ENCODE measurements at regions not wholly inside any gene's neighbourhood (a gene's known extent, or its start where the extent isn't known, plus 50 kb on each side); places are given as distances from the start of the nearest gene placed in this dataset.

DNA sequence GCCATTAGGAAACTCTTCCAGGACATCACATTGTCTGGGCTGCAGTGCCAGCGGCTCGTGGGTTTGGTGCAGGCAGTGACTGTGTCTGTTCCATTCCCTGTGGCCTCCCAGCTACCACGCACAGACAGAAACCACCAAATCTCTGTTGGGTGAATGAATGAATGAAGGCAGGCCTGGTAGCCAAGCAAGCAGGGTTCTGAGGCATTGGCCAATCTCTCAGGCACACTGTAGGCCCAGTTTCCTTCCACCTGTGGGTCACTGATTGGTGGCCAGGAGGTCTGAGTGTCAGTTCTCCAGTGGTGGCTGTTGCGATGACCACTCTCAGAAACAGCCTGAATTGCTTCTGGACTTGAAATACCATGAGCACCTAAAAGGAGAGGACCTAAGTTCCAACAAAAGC, 59.4 kb upstream of the CTBP2 start:
- Histone ChIP-seq H3K27me3 (ENCODE audit: control insufficient read depth, insufficient read depth, low read length) (no peaks in the 10 kb centered on the region), H3K4me1 (ENCODE audit: control insufficient read depth, insufficient read depth, low read length) (peaks cover 5% of the 10 kb centered on the region; the same call in 1 of the 2 replicates), H3K36me3 (ENCODE audit: control insufficient read depth, insufficient read depth, low read length) (no peaks in the 10 kb centered on the region), H3K4me3 (ENCODE audit: low read depth, low read length) (no peak overlapping the region), H3K27ac (ENCODE audit: low read depth, low read length) (no peak overlapping the region), H3K9ac (ENCODE audit: low read length) (no peak overlapping the region), H3K9me3 (ENCODE audit: control insufficient read depth, insufficient read depth, low read depth, low read length) (no peaks in the 10 kb centered on the region)

DNA sequence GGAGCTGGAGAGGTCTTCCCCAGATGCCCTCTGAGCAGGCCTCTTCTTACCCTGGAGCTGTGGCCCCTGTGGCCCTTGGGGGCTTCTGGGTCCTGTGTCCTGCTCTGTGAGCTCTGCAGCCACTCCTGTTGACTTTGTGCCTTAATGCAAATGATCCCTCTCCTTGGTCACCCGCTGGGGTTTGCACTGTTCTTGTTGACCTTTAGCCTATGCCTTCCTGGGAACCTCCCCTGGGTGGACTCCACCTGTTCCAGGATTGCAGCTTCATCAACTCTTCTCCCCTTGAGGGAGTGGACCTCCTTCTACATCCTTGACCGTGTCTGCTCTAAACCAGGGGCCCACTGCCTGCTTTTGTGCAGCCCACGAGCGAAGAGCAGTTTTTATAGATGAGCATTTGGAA, 58.6 kb upstream of the CTBP2 start:
- Histone ChIP-seq H3K27me3 (ENCODE audit: control insufficient read depth, insufficient read depth, low read length) (no peaks in the 10 kb centered on the region), H3K4me1 (ENCODE audit: control insufficient read depth, insufficient read depth, low read length) (peaks cover 5% of the 10 kb centered on the region; the same call in 1 of the 2 replicates), H3K9ac (ENCODE audit: low read length) (no peak overlapping the region), H3K36me3 (ENCODE audit: control insufficient read depth, insufficient read depth, low read length) (no peaks in the 10 kb centered on the region), H3K27ac (ENCODE audit: low read depth, low read length) (no peak overlapping the region), H3K9me3 (ENCODE audit: control insufficient read depth, insufficient read depth, low read depth, low read length) (0 out of 2 replicates have a peak, but pooled peaks cover 2% of the 10 kb centered on the region), H3K4me3 (ENCODE audit: low read depth, low read length) (no peak overlapping the region)

DNA sequence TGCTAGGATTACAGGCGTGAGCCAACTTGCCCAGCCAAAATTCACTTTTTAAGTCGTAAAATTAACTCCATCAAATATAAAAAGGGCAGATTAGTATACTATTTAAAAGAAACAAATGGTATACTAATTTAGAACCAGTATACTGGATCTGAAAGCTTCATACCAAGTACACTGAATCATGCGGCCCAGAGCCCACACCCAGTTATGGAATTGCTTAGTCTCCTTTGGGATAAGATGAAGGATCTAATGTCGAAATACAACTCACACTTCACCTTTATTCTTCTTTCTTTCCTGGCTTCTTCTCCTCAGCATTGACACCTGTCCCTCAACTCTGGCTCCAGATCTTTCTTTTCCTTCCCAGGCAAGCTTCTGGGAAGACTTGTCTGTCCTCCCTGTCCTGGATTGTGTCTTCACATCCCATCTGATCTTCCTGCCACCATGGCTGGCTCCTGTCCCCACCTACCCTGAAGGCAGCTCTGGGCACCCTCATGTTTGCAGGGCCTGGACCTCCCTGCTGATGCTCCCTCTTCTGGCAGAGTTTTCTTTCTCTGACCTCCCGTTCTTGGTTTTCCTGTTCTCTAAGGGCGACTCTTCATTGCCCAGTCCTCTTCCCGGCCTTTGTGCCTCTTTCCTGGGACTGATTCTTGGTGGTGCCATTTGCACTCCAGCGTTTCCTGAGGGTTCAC, 57.8 kb upstream of the CTBP2 start:
- Histone ChIP-seq H3K4me1 (ENCODE audit: control insufficient read depth, insufficient read depth, low read length) (peaks cover 5% of the 10 kb centered on the region; the same call in 1 of the 2 replicates), H3K9ac (ENCODE audit: low read length) (no peak overlapping the region), H3K9me3 (ENCODE audit: control insufficient read depth, insufficient read depth, low read depth, low read length) (0 out of 2 replicates have a peak, but pooled peaks cover 2% of the 10 kb centered on the region), H3K27me3 (ENCODE audit: control insufficient read depth, insufficient read depth, low read length) (no peaks in the 10 kb centered on the region), H3K27ac (ENCODE audit: low read depth, low read length) (no peak overlapping the region), H3K4me3 (ENCODE audit: low read depth, low read length) (no peak overlapping the region), H3K36me3 (ENCODE audit: control insufficient read depth, insufficient read depth, low read length) (no peaks in the 10 kb centered on the region)

DNA sequence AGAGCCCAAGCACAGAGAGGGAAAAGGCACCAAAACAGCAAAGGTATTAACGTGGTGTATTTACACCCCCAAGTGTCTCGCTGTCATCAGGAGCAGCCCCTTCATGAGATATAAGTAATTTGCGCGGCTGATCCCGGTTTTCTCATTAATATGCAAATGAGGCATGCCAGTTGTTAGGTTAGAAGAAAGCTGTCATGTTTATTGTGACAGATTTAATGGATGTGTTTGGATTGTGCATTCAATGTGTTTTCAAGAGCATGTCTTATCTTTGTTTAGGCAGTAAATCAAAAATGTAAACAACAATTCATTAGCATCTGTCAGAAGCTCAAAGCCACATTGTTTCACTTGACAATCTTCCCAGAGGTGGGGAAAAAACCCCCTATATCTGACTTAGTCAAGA, 56.5 kb upstream of the CTBP2 start:
- H3K27ac ChIP-seq (ENCODE audit: low read depth, low read length): no peak overlapping the region
- H3K4me3 ChIP-seq (ENCODE audit: low read depth, low read length): no peak overlapping the region
- H3K9ac ChIP-seq (ENCODE audit: low read length): no peak overlapping the region
- no peaks in the 10 kb centered on the region for H3K36me3 ChIP-seq (ENCODE audit: control insufficient read depth, insufficient read depth, low read length)
- no peaks in the 10 kb centered on the region for H3K4me1 ChIP-seq (ENCODE audit: control insufficient read depth, insufficient read depth, low read length)
- H3K27me3 ChIP-seq (ENCODE audit: control insufficient read depth, insufficient read depth, low read length): no peaks in the 10 kb centered on the region
- 0 out of 2 replicates have a peak, but pooled peaks cover 2% of the 10 kb centered on the region for H3K9me3 ChIP-seq (ENCODE audit: control insufficient read depth, insufficient read depth, low read depth, low read length)

DNA sequence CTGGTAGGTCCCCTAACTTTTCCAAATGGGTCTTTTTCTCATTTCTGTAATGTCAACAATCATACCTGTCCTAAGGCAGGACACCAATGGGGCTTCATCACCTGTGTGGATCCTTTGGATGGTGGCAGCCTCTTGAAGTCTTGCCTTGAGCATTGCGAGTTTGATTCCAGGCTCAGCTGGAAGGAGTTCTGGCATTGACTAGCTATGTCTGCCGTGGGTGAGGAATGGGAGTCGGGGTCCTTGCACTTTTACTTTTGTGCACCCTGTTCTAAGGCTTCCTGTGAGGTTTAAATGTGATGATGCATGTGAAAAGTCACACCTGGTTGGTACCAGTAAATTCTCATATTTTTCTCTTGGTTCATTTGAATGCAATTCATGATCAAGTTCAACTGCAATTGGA, 55.9 kb upstream of the CTBP2 start:
- H3K9ac ChIP-seq (ENCODE audit: low read length): no peak overlapping the region
- H3K4me3 ChIP-seq (ENCODE audit: low read depth, low read length): no peak overlapping the region
- H3K9me3 ChIP-seq (ENCODE audit: control insufficient read depth, insufficient read depth, low read depth, low read length): 0 out of 2 replicates have a peak, but pooled peaks cover 2% of the 10 kb centered on the region
- H3K36me3 ChIP-seq (ENCODE audit: control insufficient read depth, insufficient read depth, low read length): no peaks in the 10 kb centered on the region
- H3K4me1 ChIP-seq (ENCODE audit: control insufficient read depth, insufficient read depth, low read length): no peaks in the 10 kb centered on the region
- no peak overlapping the region for H3K27ac ChIP-seq (ENCODE audit: low read depth, low read length)
- no peaks in the 10 kb centered on the region for H3K27me3 ChIP-seq (ENCODE audit: control insufficient read depth, insufficient read depth, low read length)

DNA sequence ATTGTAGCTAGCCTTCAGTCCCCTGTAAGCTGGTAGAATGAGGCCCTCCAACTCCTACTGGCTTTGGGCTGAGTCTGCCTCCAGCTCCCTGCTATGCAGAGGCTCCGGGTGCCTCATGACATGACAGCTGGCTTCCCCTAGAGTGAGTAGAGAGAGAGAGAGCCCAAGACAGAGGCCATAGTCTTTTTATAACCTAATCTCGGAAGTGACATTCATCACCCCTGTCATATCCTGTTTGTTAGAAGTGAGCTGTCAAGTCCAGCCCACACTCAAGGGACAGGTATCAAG, 53.9 kb upstream of the CTBP2 start:
- Histone ChIP-seq H3K4me1 (ENCODE audit: control insufficient read depth, insufficient read depth, low read length) (no peaks in the 10 kb centered on the region), H3K36me3 (ENCODE audit: control insufficient read depth, insufficient read depth, low read length) (no peaks in the 10 kb centered on the region), H3K27ac (ENCODE audit: low read depth, low read length) (no peak overlapping the region), H3K4me3 (ENCODE audit: low read depth, low read length) (no peak overlapping the region), H3K9ac (ENCODE audit: low read length) (no peak overlapping the region), H3K27me3 (ENCODE audit: control insufficient read depth, insufficient read depth, low read length) (no peaks in the 10 kb centered on the region), H3K9me3 (ENCODE audit: control insufficient read depth, insufficient read depth, low read depth, low read length) (0 out of 2 replicates have a peak, but pooled peaks cover 2% of the 10 kb centered on the region)

DNA sequence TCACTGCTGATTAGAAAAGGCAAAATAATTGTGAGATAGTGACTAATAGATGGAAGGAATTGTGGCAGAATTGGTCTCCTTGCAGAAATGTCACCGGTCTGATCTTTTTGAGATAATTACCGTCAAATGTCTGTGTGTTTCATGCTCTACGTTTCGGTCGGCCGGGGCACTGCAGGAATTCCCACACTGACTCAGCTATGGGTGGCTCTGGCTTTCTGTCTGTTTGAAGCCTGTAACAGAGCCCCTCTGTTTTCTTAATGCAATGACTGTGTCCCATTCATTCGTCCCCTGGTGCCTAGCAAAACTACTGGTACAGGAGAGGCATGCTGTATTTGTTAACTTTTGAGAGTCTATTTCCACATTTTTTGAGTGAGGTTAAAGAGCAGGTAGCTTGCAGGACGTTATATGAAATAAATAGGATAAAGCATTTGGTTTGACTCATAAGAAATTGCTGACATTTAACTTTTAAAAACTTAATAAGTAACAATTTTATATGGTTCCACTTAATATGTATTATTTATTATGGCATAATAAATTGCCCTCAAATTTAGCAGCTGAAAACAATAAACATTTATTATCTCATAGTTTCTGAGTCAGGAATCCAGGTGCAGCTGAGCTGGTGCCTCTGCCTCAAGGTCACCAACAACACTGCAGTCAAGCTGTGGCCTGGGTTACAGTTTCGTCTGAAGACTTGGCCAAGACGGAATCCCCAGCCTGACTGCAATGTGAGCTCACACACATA, 53.3 kb upstream of the CTBP2 start:
- no peaks in the 10 kb centered on the region for H3K4me1 ChIP-seq (ENCODE audit: control insufficient read depth, insufficient read depth, low read length)
- H3K27ac ChIP-seq (ENCODE audit: low read depth, low read length): no peak overlapping the region
- no peaks in the 10 kb centered on the region for H3K27me3 ChIP-seq (ENCODE audit: control insufficient read depth, insufficient read depth, low read length)
- 0 out of 2 replicates have a peak, but pooled peaks cover 2% of the 10 kb centered on the region for H3K9me3 ChIP-seq (ENCODE audit: control insufficient read depth, insufficient read depth, low read depth, low read length)
- no peak overlapping the region for H3K9ac ChIP-seq (ENCODE audit: low read length)
- H3K4me3 ChIP-seq (ENCODE audit: low read depth, low read length): no peak overlapping the region
- no peaks in the 10 kb centered on the region for H3K36me3 ChIP-seq (ENCODE audit: control insufficient read depth, insufficient read depth, low read length)

DNA sequence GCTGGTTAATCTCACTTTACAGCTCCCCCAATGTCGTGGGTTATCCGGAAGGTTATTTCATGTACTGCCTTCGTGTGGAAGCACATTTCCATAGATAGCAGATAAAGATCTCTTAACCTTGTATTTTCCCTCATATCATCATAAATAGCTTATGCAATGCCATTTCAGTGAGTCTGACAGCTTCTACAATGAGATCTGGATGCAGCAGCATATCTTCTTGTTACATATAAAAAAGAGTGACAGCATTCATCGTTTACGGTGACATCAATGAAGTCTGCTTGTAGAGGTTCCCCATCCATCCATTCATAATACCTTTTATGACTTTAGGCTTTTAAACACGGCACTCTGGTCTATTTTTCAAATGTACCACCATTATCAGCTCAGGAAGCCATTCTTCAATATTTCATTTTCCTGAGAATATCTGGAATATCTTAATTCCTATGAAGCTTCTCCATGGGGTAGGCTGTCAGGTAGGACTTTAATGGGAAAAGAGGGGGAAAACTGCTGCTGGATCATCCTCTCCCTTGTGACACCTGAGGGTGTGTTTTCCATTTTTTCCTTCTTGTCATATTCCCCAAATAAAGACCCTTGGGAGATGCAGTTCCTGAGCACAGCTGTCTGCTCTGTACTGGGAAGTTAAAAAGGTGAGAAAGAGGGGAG, 51.9 kb upstream of the CTBP2 start:
- H3K4me3 ChIP-seq (ENCODE audit: low read depth, low read length): no peak overlapping the region

More for the DNA sequence above, 51.9 kb upstream of the CTBP2 start:
- H3K9me3 ChIP-seq (ENCODE audit: control insufficient read depth, insufficient read depth, low read depth, low read length): 0 out of 2 replicates have a peak, but pooled peaks cover 2% of the 10 kb centered on the region
- no peaks in the 10 kb centered on the region for H3K4me1 ChIP-seq (ENCODE audit: control insufficient read depth, insufficient read depth, low read length)
- no peaks in the 10 kb centered on the region for H3K27me3 ChIP-seq (ENCODE audit: control insufficient read depth, insufficient read depth, low read length)
- H3K36me3 ChIP-seq (ENCODE audit: control insufficient read depth, insufficient read depth, low read length): no peaks in the 10 kb centered on the region
- no peak overlapping the region for H3K27ac ChIP-seq (ENCODE audit: low read depth, low read length)
- H3K9ac ChIP-seq (ENCODE audit: low read length): no peak overlapping the region

Measured in HUES6 (cell line).